ENCODE measurements at regions not wholly inside any gene's neighbourhood (a gene's known extent, or its start where the extent isn't known, plus 50 kb on each side); places are given as distances from the start of the nearest gene placed in this dataset.

- no TSS peak for BruUV-seq (replicated peaks)
- in situ Hi-C loops (cut with MboI; ENCODE audit: low sequenced_read_pairs): loop anchor here (5.0 kb wide), 2 partner anchors 200 to 265 kb away; partner anchors contain the start of gene P2RX2
- H3K4ac ChIP-seq (ENCODE audit: low read depth, low read length): no peak overlapping the region
- H3K4me1 ChIP-seq (ENCODE audit: control insufficient read depth, insufficient read depth, low read length): no peaks in the 10 kb centered on the region
- dilution Hi-C loops (cut with HindIII; ENCODE audit: low sequenced_read_pairs, unreplicated experiment): no loop called here
- H3K27ac ChIP-seq (ENCODE audit: insufficient read depth, low read length): no peak overlapping the region
- no peaks in the 10 kb centered on the region for H3K36me3 ChIP-seq (ENCODE audit: control insufficient read depth, insufficient read depth, low read length)
- H3K9me3 ChIP-seq (ENCODE audit: control insufficient read depth, insufficient read depth, low read length): peaks cover 2% of the 10 kb centered on the region; the same call in 1 of the 2 replicates
- H2AK9ac ChIP-seq (replicated peaks; ENCODE audit: low read depth, low read length, poor library complexity): no peak overlapping the region
- no peak overlapping the region for H3K18ac ChIP-seq (ENCODE audit: low read depth, low read length)
- no peak overlapping the region for H4K5ac ChIP-seq (ENCODE audit: low read depth, low read length)
- H2BK120ac ChIP-seq (ENCODE audit: low read depth, low read length): no peak overlapping the region
- H4K20me1 ChIP-seq (ENCODE audit: insufficient read depth, low read length): no peaks in the 10 kb centered on the region
- H3K4me2 ChIP-seq (ENCODE audit: low read depth, low read length): no peak overlapping the region
- TF ChIP-seq MAZ (IDR thresholded peaks at IDR 0.05; ENCODE audit: borderline replicate concordance, low read depth, low read length): no peak
- TF ChIP-seq, protein P1, sequence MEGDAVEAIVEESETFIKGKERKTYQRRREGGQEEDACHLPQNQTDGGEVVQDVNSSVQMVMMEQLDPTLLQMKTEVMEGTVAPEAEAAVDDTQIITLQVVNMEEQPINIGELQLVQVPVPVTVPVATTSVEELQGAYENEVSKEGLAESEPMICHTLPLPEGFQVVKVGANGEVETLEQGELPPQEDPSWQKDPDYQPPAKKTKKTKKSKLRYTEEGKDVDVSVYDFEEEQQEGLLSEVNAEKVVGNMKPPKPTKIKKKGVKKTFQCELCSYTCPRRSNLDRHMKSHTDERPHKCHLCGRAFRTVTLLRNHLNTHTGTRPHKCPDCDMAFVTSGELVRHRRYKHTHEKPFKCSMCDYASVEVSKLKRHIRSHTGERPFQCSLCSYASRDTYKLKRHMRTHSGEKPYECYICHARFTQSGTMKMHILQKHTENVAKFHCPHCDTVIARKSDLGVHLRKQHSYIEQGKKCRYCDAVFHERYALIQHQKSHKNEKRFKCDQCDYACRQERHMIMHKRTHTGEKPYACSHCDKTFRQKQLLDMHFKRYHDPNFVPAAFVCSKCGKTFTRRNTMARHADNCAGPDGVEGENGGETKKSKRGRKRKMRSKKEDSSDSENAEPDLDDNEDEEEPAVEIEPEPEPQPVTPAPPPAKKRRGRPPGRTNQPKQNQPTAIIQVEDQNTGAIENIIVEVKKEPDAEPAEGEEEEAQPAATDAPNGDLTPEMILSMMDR (conservative IDR thresholded peaks at IDR 0.05; ENCODE audit: low read depth, low read length): no peak
- H4K8ac ChIP-seq (ENCODE audit: low read depth in 2 of 2, low read length in 2 of 2): no peak overlapping the region
- intact Hi-C loops (cut with micrococcal nuclease): no loop called here
- no peak overlapping the region for H3K4me3 ChIP-seq (ENCODE audit: insufficient read depth, low read depth, low read length)
- peaks cover 22% of the 10 kb centered on the region for H3K27me3 ChIP-seq (ENCODE audit: control insufficient read depth, insufficient read depth, low read length)
- no peak overlapping the region for H3K23ac ChIP-seq (ENCODE audit: low read depth, low read length)
- no peaks in the 10 kb centered on the region for H3K79me1 ChIP-seq (ENCODE audit: low read depth in 1 of 2, low read length in 2 of 2)
- DNase-seq: no peak
- no peak overlapping the region for H2BK5ac ChIP-seq (ENCODE audit: low read depth, low read length, poor library complexity, severe bottlenecking)
- H4K91ac ChIP-seq (ENCODE audit: insufficient read depth, low read depth, low read length): no peak overlapping the region
- POLR2A ChIA-PET (ENCODE audit: unreplicated experiment): no interaction called here
- WGBS, 2 experiments (ENCODE audit: extremely low coverage in 2 of 2, insufficient read length in 1 of 2): 53% methylated on average over 3 of the region's 14 CpGs; no CpG with 5 or more reads in 1 of the 2 experiments
- H2AK5ac ChIP-seq (ENCODE audit: low read depth, low read length): no peak overlapping the region
- H2BK20ac ChIP-seq (ENCODE audit: low read depth, low read length): no peak overlapping the region
- CTCF ChIA-PET: interaction anchor here (1.9 kb wide), 1 partner anchor 222 kb away, joined by 5 read pairs; no protein-coding TSS in a partner anchor
- H2BK15ac ChIP-seq (ENCODE audit: low read depth, low read length): no peak overlapping the region
- no peak overlapping the region for H2AFZ ChIP-seq (replicated peaks; ENCODE audit: low read length, poor library complexity)
- H3K9me1 ChIP-seq (ENCODE audit: insufficient read depth, low read length): no peaks in the 10 kb centered on the region
- no peak overlapping the region for H3K9ac ChIP-seq (ENCODE audit: low read depth, low read length)
- H3K56ac ChIP-seq (ENCODE audit: extremely low read depth, insufficient read depth, low read length): no peak overlapping the region
- no peak for ATAC-seq (ENCODE audit: low read depth)
- H3K14ac ChIP-seq (replicated peaks; ENCODE audit: low read depth, low read length): no peak overlapping the region
Observed at GRCh38 chr12:132416827-132417226, 73.1 kb upstream of the FBRSL1 start.

All from IMR-90 (cell line).